Upper lobe of right lung (tissue), 1 donor: ENCODE measurements at regions not wholly inside any gene's neighbourhood (a gene's known extent, or its start where the extent isn't known, plus 50 kb on each side); places are given as distances from the start of the nearest gene placed in this dataset.
"Not testable (repeated sequence)": the region's sequence is repeated elsewhere in the genome, so short reads cannot be mapped to it uniquely, and the experiment has no call there.

ENCODE experiments used
- ATAC-seq: fragments of 200-7000 bp; cut with Tn5 transposase; one replicate; pipeline ENCODE4 v1.9.1; 2020; ENCODE audit warnings: mild to moderate bottlenecking, moderate library complexity
- DNase-seq: peaks from one replicate; pipeline ENCODE4 v3.0.0-alpha.2; 2020
- H3K27ac ChIP-seq: fragments of 200-600 bp; one replicate; pipeline ENCODE4 v1.8.0; 2022
- H3K27me3 ChIP-seq: fragments of 200-600 bp; one replicate; pipeline ENCODE4 v1.8.0; 2022; ENCODE audit warnings: mild to moderate bottlenecking
- H3K36me3 ChIP-seq: fragments of 200-600 bp; one replicate; pipeline ENCODE4 v1.8.0; 2022
- H3K4me1 ChIP-seq: fragments of 200-600 bp; one replicate; pipeline ENCODE4 v1.8.0; 2022
- H3K4me3 ChIP-seq: fragments of 200-600 bp; one replicate; pipeline ENCODE4 v1.8.0; 2022; ENCODE audit warnings: mild to moderate bottlenecking
- H3K9me3 ChIP-seq: fragments of 200-600 bp; one replicate; pipeline ENCODE4 v1.8.0; 2022
- CTCF ChIP-seq: fragments of 200-600 bp; IDR thresholded peaks from one replicate; pipeline ENCODE4 v1.8.0; 2022; ENCODE audit warnings: antibody characterized with exemption
- intact Hi-C: fragments of 100-400 bp; cut with DNase I; formaldehyde crosslinking; loops from one replicate; pipeline ENCODE4 v1.11.0; 2022
- donor health status: DM: no; HTN: yes; CAD: no; lungs with severe emphysema.

GRCh38 chr12:91640021-91640420 is 457.4 kb upstream of the DCN start:
- DNase-seq = no peak
- Histone ChIP-seq H3K4me1 (no peaks in the 10 kb centered on the region), H3K4me3 (no peak overlapping the region), H3K27me3 (no peaks in the 10 kb centered on the region), H3K27ac (no peak overlapping the region), H3K9me3 (no peaks in the 10 kb centered on the region), H3K36me3 (no peaks in the 10 kb centered on the region)
- no peak for ATAC-seq
- no peak for TF ChIP-seq CTCF
- intact Hi-C loops = no loop called here

GRCh38 chr12:91639327-91639726 is 456.7 kb upstream of the DCN start:
- no peaks in the 10 kb centered on the region for H3K36me3 ChIP-seq
- DNase-seq (no peak), ATAC-seq (no peak)
- H3K27me3 ChIP-seq = no peaks in the 10 kb centered on the region
- no peaks in the 10 kb centered on the region for H3K4me1 ChIP-seq
- no peaks in the 10 kb centered on the region for H3K9me3 ChIP-seq
- intact Hi-C loops = no loop called here
- no peak overlapping the region for H3K4me3 ChIP-seq
- H3K27ac ChIP-seq = no peak overlapping the region
- no peak for TF ChIP-seq CTCF

- ATAC-seq = no peak
- Histone ChIP-seq H3K27ac (no peak overlapping the region), H3K4me1 (no peaks in the 10 kb centered on the region), H3K4me3 (no peak overlapping the region), H3K36me3 (no peaks in the 10 kb centered on the region), H3K9me3 (no peaks in the 10 kb centered on the region), H3K27me3 (no peaks in the 10 kb centered on the region)
- intact Hi-C loops = no loop called here
- no peak for TF ChIP-seq CTCF
- DNase-seq = no peak
These were observed 455.4 kb upstream of the DCN start for GRCh38 chr12:91637789-91638624.

- Histone ChIP-seq H3K36me3 (no peaks in the 10 kb centered on the region), H3K27ac (no peak overlapping the region), H3K4me3 (no peak overlapping the region), H3K4me1 (no peaks in the 10 kb centered on the region), H3K9me3 (no peaks in the 10 kb centered on the region), H3K27me3 (no peaks in the 10 kb centered on the region)
- DNase-seq (no peak), ATAC-seq (no peak)
- intact Hi-C loops = no loop called here
- TF ChIP-seq CTCF = no peak
These were observed 454.1 kb upstream of the DCN start for GRCh38 chr12:91636721-91637120.

- H3K4me1 ChIP-seq, DNase-seq, H3K36me3 ChIP-seq, H3K27me3 ChIP-seq, ATAC-seq, H3K9me3 ChIP-seq, intact Hi-C loops, H3K4me3 ChIP-seq, H3K27ac ChIP-seq: not testable (repeated sequence)
These were observed 451.7 kb upstream of the DCN start for GRCh38 chr12:91634386-91634713.

- no peak overlapping the region for H3K27ac ChIP-seq
- intact Hi-C loops = no loop called here
- H3K27me3 ChIP-seq = no peaks in the 10 kb centered on the region
These were observed 451.2 kb upstream of the DCN start for GRCh38 chr12:91633734-91634357.

More at GRCh38 chr12:91633734-91634357, 451.2 kb upstream of the DCN start:
- ATAC-seq (peak; percentile 23), DNase-seq (no peak)
- no peak overlapping the region for H3K4me3 ChIP-seq
- no peaks in the 10 kb centered on the region for H3K4me1 ChIP-seq
- no peaks in the 10 kb centered on the region for H3K9me3 ChIP-seq
- no peak for TF ChIP-seq CTCF
- H3K36me3 ChIP-seq = no peaks in the 10 kb centered on the region
